ENCODE measurements at regions not wholly inside any gene's neighbourhood (a gene's known extent, or its start where the extent isn't known, plus 50 kb on each side); places are given as distances from the start of the nearest gene placed in this dataset.

DNA sequence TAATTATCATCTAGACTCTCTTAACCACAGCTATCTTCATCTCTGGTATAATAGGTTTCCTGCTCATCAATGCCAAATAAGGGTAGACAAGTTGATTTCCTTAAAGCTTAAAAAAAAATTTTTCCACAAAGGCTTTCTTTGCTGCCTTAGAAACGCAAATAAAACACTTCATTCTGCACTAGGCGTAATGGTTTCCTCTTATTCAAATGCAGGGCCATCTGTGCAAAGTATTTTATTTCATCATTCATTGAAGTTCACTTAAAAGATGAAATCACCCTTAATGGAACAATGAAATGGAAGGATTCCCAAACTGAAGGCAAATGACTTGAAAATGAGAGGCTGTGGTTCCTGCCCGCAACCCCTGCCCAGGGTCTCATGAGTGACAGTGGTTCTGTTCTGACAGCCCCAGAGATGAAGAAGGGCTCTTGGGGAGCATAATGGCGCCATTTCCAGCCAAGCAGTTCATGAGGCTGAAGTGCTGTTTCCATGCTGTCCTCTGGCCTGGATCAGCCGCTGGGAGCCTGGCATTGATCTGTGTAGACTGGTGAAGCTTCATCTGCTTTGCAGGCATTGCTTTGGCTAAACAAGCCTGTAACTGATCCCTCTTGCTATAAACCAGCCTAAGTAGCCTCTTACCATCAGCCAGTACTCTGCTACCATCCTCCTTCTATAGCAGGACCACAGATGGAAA, 276.9 kb upstream of the WWC1 start:
- no peak for DNase-seq

DNA sequence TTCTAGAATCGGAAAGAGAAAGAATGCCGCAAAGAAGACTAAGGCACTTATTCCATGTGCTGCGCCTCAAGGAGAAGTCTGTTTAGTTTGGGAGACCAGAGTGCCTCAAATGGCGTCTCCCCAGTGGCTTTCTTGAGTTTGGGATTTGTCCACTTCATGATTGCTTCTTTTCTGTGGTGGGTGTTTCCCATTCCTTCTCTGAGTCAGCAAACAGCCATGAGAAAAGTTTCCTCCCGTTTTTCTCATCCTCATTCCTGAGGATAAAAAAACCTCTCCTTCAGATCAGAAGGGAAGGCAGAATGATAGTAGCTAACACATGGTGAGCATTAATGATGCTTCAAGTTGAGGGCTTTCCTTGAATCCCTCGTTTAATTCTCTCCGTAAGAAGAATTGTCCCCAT, 275.9 kb upstream of the WWC1 start:
- DNase-seq, result no peak

DNA sequence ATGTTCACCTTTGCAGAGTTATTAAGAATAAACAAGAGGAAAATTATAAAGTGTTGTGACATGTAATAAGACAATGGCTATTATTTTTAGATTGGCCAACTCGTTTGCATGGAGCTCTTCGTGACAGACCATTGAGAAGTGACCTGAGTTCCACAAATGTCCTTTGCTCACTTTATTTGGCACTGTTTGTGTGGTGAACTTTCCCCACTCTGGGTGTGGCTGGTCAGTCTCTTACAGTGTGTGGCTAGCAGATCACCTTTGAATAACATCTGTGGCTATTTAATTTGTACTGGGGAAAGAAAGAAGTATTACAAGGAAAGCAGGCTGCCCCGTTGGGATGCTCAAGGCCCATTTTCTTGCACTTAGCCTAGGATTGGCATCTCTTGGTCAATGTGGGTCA, 274.1 kb upstream of the WWC1 start:
- DNase-seq, result no peak

DNA sequence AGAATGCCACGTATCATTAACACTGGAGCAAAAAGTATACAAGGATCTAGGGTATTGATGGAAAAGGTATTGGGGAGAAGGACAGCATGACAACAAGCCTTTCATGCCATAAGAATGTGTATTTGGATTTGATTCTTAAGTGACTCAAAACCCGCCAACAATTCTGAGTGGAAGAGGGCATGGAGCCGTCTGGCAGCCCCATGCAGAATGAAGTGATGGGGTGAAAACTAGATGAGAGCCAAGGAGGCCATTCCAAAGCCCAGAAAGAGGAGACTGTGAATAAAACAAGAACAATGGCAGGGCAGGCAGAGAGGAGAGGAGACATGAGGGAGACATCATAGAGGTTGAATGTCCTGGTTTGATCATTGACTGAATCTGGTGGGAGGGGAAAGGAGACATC, 272.3 kb upstream of the WWC1 start:
- DNase-seq, result no peak

DNA sequence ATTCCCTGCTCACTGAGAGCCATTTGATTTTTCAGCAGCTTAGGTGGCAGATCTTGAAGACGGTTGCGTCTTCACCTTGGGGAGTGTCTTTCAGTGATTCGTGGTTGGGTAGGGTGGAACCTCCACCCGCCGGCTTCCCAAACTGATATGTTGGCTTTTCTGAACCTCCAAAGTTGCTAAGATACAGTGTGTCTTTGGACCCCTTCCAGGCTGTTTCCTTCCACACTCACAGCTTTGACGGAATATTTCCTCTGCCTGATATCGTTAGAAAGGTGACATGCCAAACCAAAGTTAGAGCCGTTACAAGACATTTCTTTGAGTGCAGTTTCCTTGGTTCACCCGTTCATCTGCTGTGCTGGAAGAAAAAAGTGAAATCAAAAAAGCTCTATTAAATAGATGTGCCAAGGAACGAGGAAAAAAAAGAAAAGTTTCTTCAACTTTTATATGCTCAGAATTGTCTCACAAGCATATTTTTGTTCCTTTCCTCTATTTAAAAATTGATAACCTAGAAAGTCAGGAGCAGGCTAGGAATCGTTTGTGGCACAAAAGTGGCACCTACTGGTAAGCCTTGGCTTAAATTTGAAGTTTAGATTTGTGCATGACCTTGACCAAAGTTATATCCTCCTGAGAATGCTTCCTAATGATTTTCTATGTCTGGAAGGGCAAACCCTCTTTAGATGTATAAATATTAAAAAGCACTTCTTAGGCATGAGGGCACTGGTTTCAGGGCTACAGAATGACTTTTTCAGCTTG, 270.7 kb upstream of the WWC1 start:
- DNase-seq, result no peak

DNA sequence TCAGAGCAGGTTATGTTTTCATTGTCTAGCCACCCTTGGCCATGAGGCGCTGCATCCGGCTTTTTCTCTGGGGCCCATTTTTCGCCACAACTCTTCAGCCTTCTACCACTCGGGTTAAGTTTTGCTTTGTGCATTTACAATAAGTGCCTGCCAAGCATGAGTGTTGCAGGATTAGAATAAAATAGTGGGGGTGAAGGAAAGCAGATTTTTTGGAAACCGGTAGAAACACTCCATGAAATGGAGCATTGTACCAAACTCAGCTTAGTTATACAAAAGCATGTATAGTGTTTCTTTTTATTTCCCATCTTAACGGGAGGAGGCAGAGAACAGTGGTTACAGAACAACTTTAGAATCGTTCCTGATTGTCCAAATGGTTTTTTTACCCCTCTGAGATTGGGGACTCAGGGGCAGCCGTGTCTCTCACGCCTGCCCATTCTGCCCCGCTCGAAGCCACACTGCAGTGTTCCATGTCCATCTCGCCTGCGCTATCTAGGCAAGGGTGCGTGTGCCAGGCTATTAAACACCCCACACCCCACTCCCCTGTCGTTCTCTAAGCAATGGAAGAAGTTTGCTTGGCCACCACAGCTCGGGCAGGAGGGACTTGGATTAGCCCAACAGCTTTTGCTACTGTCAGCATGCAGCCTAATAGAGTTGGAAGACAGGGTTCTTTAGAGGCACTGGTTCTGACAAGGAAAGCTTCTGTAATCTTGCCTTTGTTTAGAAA, 268.8 kb upstream of the WWC1 start:
- DNase-seq, result no peak

DNA sequence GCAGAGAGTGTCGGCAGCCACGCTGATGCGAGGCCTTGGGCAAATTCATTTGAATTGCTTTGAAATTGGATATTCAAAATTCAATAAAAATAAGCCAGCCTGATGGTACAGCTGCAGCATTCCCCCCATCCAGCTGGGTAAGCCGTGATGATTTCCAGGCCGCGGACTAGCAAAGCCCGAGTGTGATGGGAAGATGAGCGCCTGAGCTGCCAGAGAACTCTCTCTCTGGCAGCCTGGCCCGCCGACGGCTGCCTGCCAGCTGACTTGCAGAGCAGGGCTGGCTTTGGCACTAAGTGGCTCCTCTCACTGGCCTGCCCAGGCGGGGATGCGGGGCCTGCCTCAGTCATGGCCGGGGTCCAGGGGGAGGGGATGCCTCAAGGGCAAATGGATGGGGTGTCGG, 268.3 kb upstream of the WWC1 start:
- no peak for DNase-seq

DNA sequence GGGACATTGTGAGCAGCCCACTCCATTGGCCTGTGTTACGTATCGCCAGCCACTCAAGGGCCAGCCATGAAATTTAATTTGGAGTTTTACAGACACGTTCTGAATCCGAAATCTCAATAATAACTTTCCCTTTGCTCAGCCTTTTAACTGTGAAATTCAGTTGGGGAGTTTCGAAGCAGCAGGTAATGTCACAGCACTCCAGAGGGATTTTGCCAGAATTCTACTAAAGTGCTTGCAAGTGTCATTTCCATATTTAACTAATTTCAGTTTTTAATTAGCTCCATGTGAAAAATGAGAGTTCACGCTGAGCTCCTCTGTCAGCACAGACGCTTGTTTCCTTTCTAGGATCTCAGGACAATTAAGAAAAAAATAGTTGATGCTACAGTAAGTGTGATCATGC, 267.1 kb upstream of the WWC1 start:
- no peak for DNase-seq

DNA sequence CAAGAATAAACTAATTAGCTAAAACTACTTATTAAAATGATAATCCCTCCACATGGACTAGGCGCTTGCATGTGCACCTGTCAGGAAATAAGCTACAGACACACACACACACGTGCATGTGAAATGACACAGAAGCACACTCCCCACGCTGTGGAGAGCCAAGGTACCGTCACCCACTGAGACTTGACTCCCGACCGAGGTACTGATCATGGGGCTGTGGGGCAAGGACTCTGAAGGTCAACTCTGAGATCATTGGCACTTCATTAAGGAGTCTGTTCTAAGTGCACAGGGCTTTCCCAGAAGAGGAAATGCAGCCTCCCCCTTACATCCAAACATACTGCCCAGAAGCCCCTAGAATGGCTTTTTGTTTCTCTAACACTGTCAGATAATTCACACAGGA, 264.4 kb upstream of the WWC1 start:
- DNase-seq, result no peak

DNA sequence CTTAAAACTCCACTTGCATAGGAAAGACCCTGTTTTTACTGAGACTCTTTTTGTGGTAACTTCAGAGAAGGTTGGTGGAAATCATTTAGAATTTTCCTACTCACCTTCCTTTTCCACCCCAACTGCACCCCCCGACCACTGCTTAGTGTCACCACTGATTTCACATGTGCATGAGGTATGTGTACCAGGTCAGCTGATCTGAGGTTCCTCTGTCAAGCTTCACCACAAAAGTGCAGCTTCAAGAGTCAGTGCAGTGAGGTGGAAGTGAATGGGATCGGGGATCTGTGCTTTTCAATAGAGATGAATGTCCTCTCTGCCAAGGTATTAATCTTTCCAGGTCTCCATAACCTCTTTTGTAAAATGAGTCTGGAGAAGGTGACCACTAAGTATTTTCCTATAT, 260.5 kb upstream of the WWC1 start:
- no peak for DNase-seq

DNA sequence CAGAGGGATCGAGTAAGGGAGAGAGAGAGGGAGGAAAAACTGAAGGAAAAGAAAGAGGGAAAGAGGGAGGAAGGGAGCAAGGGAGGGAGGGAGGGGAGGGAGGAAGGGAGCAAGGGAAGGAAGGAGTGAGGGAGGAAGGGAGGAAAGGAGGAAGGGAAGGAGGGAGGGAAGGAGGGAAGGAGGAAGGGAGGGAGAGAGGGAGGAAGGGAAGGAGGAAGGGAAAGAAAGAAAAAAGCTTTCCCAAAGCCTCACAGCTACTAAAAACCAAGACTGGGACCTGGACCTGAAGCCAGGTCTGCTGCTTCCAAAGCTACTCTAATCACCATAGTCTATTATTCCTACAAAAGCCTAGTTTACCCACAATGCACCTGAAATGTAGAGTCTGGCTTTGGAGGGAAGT, 259.8 kb upstream of the WWC1 start:
- DNase-seq, result no peak

DNA sequence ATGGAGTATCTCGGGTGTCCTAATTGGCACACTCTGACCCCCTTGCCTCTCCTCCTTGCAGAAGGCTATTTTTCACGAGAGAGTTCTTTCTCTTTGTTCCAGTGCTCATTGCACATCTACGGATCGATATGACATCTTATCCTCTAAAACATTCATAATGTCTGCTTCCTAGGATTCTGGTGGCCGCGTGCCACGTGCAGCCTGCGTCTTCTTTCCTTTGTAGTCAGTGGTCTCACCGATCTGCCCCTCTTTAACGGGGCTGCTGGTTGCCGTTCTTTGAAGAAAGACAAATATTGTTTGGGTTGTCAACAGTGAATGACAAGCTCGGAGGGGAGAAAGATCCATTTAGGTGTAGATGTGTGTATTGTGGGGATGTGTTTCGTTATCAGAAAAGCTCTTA, 252.4 kb upstream of the WWC1 start:
- DNase-seq, result no peak

DNA sequence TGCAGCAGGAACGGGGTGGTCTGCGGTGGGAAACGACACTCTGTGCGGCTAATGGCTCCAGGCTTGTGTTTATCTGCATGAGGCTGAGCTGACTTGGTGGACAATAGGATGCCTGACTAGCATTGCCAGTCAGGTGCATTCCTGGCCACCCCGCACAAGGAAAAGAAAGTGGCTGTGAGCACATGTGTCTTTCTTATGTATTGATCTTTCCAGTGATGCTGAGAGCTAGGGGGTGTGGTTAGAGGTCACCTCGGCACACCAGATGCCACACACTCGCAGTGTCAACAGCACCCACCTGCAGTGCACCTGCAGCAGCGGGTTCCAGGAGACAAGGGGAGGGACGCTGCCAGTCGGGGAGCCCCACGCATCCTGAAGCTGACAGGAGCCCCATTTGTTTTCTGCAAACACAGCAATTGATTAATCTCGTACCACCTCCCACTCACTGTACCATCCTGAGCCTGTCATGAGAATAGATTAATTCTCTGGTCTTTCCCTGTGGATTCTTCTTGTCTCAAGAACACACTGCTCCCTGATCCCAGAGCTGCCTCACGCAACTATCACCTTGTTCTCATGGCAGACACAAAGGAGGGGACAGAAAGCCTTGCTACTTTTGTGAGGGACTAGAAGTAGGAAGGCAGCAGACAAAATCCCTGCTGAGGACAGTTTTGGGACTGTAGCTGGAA, 251.7 kb upstream of the WWC1 start:
- no peak for DNase-seq

DNA sequence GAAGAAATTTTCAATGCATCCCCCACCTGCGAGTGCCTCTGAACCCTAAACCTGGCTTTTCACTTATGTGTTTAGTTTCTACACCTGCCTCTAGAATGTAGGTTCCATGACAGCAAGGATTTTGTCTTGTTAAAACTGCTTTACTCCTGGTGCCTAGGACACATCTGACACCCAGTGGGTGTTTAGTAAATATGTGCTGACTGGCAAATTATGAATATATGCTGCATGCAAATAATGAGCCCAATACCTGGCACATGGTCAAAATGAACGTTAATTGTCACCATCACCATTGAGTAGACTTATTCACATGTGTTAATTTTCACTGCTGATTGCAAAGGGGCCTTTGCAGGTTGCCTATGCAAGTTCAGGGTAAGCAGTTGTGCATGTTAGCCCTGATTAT, 249.9 kb upstream of the WWC1 start:
- no peak for DNase-seq

DNA sequence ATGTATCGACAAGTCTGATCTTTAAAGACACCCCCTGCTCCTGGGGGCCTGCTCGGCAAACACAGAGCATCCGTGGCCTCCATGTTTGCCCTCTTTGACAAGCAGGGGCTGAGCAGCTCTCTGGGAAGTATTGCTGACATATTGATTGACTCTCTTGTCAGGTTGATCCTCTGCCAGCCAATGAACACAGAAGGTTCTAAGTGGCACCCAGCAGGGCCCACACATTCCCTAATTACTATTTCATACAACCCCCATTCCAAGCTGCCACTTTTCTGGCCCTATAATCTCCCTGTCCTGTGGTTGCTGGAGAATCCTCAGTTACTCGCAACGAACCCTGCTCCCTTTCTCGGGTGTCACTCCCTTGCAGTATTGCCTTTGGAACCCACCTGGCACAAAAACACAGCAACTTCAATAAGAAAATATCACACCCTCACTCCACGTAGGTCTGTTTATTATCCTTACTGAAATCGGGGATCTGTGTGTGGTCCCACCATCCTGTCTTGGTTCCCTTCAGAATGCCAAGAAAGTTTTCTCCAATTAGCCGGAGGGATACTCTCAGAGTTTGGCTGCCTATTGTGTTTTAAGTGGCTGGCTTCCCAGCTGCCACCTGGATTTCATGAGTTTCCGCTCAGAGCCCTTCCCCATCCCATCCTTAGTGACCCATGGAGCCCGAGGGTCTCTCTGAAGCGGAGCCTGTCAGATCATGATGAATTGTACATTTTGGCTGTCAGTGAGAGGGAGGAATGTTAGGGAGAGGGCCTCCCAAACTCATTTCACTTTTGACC, 249.0 kb upstream of the WWC1 start:
- no peak for DNase-seq

DNA sequence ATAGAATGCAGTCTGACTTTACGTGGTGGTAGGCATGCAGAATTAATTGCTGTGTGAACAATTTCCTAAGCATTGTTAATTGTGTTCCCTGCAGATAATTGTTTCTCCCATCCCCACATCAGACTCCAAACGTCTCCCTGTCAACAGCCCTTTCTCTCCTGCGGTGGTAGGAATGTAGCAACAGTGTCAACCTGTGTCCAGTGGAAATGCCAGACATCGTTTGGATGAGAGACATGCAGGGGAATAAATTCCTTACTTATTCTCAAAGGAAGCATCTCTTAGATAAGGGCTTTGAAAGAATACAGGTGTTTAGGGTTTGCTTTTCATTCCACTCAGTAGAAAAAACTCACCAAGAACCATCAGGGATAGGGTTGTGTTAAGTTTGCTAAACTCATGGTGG, 245.3 kb upstream of the WWC1 start:
- no peak for DNase-seq

DNA sequence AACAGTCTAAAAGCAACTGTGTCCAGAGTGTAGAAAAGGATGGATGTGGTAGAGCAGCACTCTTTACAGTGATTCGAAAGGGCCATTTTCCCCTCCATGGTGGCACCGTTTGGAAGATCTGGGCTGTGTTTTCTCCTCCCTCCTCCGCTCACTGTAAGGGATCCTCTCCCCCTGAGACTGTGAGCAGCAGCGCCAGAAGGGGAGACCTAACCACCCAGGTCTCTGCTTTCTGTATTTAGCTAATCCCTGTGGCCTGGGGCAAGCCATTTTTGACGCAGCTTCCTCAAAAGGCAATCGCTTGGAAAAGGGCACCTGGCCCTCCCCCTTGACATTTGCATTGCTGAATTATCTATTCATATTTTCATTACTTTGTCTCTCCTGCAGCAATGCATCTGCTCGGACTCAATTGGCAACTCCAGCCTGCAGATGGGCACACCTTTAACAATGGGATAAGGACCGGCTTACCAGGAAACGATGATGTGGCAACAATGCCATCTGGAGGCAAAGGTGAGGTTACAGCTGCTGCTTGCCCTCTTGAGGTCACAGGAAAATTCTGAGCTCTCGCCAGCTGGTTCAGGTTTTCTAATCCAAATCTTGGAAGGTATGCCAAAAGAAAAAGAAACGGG, 244.3 kb upstream of the WWC1 start:
- peak; percentile 73 for DNase-seq

DNA sequence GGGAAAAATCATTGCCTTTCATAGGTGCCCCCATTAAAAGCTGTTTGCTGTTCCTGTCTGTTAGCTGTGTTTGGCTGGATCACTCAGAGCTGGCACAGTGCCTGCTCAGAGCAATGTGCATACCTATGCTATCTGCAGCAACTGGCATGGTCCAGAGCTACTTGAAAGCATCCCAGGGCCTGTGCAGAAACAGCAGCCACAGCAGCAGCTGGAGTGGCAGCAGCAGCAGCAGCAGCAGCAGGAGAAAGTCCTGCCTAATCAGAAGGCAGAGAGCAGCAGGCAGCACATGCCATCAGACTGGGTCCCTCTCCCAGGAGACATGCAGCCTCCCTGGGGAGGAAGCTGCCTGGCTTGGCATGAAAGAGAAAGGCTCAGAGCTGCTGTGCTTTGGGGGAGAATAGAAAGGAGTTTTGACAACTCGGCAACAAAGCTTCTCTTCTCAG, 243.8 kb upstream of the WWC1 start:
- DNase-seq, result no peak

DNA sequence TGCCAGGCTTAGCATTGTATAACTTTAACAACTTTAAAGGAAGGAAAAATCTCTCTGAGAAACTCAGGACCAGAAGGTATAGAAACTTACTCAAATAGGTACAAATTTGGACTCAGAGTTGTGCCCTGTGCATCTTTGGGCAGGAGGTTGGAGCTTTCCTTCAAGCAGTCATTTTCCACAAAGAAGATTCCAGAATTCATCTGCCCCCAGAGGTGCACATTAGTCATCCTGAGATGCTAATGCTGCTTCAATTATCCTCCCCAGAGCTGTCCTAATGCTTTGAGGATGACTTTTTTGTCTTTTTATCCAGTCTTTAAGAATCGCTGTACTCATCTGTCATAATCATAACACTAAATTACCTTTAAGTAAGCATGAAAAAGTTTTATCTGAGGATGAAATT, 243.0 kb upstream of the WWC1 start:
- DNase-seq, result no peak

DNA sequence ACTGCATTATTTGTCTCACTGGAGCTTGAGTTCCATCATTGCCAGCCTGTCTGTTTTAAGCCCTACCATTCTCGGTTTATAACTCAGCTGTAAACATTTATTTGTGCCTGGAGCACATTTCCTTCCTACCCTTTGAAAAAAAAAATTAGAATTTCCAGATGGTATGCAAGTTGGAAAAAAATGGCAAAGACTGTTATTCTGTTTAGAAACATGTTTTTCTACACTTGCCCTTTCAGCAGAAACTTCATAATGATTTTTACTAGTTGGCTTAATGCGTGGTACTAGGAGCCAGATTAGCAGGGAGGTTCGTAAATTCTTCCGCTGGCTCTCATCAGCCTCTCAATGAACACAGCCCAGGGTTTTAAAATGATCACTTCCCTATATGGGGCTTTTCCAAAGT, 238.8 kb upstream of the WWC1 start:
- DNase-seq, result no peak

DNA sequence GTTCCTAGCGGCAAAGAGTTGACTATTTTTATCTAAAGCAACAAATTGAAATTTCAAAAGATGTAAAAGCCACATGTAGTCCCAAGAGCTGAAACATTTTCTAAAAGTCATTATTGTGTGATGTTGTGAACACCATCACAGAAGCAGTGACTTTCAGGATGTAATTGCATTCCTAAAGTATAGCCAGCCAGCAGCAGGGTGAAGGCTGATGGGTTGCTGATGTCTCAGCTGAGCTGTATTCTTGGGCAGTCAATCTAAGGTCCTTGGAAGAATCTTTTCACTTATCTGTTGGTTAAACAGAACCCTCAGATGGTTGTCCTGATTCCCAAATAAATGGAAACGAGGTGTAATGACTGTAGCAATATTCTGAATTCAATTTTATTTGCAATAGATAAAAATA, 237.4 kb upstream of the WWC1 start:
- no peak for DNase-seq

DNA sequence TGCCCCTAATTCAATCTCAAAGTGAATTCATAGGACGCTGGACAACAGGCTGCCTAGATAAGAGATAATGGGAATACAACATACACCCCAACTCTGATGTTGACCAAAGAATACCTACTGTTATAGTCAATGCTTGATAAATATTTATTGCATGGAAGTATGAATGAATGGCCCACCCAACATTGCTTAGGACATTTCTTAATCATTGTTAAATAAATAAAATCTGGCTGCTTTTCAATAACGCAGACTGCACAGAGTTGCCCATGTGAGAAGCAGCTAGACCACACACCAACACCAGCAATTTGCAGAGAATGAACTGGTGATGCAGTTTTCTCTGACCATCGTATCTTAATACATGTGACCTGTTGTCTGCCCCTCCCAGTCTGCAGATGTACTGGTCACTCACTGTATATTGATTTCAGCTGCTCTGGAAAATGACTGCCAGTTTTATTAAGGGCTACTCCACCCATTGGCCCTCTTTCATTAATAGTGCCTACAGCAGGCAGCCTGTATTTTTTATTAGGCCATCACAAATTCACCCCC, 236.2 kb upstream of the WWC1 start:
- no peak for DNase-seq

Data from NCI-H1048 (cell line).